ENCODE measurements at regions not wholly inside any gene's neighbourhood (a gene's known extent, or its start where the extent isn't known, plus 50 kb on each side); places are given as distances from the start of the nearest gene placed in this dataset.
"Not testable (repeated sequence)": the region's sequence is repeated elsewhere in the genome, so short reads cannot be mapped to it uniquely, and the experiment has no call there.

DNA sequence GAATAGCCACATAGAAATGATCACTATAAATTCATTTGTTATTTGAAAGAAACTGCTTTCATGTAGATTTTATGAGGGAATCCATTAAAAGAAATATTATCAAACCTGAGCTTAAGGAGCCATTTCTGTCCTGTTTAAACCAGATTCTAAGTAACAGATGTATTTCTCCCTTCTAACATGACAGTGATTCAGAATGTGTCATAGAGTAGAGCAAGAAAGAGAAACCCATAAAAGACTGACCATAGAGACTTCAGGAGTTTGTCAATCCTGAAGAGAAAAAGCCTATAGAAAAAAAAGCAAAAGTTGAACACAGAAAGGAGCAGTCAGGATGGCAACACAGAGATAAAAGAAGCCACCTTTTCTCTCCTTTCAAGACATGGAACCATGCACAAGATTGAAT lies 390.6 kb downstream of the PRIM2 start:
- not testable (repeated sequence) for ATAC-seq, H3K4me3 ChIP-seq, H3K27ac ChIP-seq, H3K4me1 ChIP-seq, H3K36me3 ChIP-seq, H3K9me3 ChIP-seq, H3K27me3 ChIP-seq

DNA sequence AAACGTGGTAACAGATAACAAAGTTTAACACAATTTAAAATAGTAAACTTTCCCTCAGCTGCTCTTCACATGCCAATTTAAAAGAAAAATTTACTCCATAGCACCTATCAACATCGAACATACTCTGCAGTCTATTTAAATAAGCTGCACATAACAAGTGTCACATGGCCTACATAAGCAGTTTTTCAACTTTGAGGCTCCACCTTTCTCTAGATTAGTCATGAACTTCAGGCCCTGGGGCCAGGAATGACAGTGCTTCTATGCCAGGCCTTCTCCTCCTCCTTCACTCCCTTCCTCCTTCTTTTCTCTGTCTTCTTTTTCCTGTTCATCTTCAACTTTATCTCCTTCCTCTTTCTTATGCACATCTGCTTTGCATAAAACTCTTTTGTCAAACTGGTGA lies 405.1 kb downstream of the PRIM2 start:
- 47 to 100% methylated on average over 1 to 2 of the region's 2 CpGs for WGBS, 2 donors (ENCODE audit: low coverage in 1 of 2)
- H3K36me3 ChIP-seq, H3K27me3 ChIP-seq, H3K27ac ChIP-seq, H3K4me3 ChIP-seq, ATAC-seq, H3K9me3 ChIP-seq, H3K4me1 ChIP-seq: not testable (repeated sequence)

DNA sequence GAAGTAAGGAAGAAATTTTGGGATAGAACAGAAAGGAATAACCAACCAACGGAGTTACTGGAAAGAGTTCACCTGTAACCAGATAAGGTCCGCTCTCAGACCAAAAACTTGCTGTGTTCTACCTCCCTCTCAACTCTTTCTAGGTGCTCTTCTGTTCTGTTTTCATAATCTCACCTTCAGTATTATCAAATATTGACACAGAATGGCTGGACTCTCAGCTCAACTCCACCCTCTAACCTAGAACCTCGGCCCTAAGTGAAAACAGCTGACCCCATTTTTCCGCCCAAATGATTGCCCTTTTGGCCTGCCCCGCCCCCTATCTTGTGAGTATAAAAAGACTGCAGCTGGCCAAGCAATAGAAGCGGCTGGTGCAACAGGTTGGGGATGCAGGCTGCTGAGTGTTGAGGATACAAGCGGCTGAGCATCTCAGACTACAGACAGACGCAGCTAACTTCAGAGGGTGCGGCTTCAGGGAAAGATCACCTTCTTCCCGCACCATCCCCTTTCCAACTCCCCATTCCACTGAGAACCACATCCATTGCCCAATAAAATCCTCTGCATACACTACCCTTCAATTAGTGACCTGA lies 406.5 kb downstream of the PRIM2 start:
- not testable (repeated sequence) for H3K36me3 ChIP-seq, H3K4me1 ChIP-seq, H3K4me3 ChIP-seq, H3K27ac ChIP-seq, ATAC-seq, H3K9me3 ChIP-seq, H3K27me3 ChIP-seq
- WGBS, 2 donors (ENCODE audit: low coverage in 1 of 2) = 80 to 85% methylated on average over 7 to 10 of the region's 10 CpGs

DNA sequence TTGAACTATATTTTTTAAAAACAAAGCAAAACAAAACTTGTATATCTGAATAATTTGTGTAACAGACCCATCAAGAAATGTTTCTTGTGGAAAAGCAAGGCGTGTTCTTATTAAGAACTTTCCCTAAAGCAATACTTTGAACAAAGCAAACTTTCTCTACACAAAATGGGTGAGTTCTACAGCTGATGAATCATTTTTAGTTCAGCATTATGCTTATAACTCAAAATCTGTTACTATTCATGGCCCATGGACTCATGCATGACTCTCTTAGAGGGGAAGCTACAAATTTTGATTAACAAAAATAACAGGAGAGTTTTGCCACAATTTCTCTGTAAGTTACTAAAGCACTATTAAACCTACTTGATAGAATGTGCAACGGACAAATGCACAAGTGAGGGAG lies 412.0 kb downstream of the PRIM2 start:
- not testable (repeated sequence) for H3K27ac ChIP-seq, H3K36me3 ChIP-seq, H3K9me3 ChIP-seq, H3K4me1 ChIP-seq, H3K27me3 ChIP-seq, ATAC-seq, H3K4me3 ChIP-seq
- 43 to 57% methylated on average over 1 of the region's 2 CpGs for WGBS, 2 donors (ENCODE audit: low coverage in 1 of 2)

DNA sequence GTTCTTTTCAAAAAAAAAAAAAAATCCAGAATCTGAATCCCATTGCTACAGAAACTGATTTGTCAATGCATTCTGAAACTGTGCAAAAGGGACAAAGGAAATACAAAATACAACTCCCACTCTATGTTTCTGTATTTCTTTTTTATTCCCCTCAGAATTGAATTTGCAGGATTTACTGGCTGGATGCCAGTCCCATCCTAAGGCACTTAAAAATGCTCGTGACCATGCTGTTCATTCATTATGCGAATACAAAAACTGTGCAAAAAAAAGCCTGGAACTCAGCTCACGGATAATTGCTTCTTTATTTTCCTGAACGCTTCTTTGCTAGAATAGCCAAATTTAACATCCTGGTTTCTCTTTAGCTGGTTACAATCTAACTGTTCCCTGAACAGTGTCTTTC lies 413.3 kb downstream of the PRIM2 start:
- H3K27ac ChIP-seq, ATAC-seq, H3K4me1 ChIP-seq, H3K36me3 ChIP-seq, H3K4me3 ChIP-seq, H3K27me3 ChIP-seq, H3K9me3 ChIP-seq: not testable (repeated sequence)
- 49 to 67% methylated on average over 3 to 4 of the region's 4 CpGs for WGBS, 2 donors (ENCODE audit: low coverage in 1 of 2)

DNA sequence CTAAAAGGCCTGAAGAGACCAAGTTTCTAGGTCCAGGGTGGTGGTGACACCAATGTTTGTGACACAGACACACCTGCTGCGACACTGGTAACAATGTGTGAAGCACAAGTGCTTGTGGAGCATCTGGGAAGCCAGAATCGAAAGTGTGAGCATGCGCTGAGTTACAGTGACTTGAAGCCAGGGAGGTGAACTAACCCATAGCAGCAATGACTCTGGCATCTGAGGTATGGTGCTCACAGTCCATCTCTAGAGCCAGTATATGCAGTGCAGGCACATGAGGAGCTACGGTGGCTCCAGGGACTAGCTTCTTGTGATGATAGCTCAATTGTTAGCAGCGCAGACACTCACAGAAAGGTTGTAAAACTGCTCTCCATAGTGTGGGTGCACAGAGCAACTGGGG lies 430.3 kb downstream of the PRIM2 start:
- not testable (repeated sequence) for H3K9me3 ChIP-seq, H3K4me3 ChIP-seq, ATAC-seq, H3K27ac ChIP-seq, H3K4me1 ChIP-seq, H3K36me3 ChIP-seq, H3K27me3 ChIP-seq
- WGBS, 2 donors (ENCODE audit: low coverage in 1 of 2) = 80% methylated on average over 1 of the region's 5 CpGs; no CpG with 5 or more reads in 1 of the 2 donors

DNA sequence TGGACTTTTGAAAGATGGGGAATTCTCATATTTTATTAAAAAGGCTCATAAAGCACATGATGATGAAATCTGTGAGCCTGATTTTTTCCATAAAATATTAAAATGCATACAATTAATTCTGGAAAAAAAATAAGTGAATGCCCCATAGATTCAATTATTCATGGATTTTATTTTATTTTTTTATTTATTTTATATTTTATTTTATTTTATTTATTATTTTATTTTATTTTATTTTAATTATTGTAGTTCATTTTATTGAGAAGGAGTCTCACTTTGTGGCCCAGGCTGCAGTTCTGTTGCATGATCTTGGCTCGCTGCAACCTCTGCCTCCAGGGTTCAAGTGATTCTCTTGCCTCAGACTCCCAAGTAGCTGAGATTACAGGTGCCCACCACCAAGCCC lies 442.4 kb downstream of the PRIM2 start:
- ATAC-seq, H3K9me3 ChIP-seq, H3K4me3 ChIP-seq, H3K27ac ChIP-seq, H3K27me3 ChIP-seq, H3K4me1 ChIP-seq, H3K36me3 ChIP-seq: not testable (repeated sequence)
- 60 to 88% methylated on average over 1 of the region's 1 CpG for WGBS, 2 donors (ENCODE audit: low coverage in 1 of 2)

DNA sequence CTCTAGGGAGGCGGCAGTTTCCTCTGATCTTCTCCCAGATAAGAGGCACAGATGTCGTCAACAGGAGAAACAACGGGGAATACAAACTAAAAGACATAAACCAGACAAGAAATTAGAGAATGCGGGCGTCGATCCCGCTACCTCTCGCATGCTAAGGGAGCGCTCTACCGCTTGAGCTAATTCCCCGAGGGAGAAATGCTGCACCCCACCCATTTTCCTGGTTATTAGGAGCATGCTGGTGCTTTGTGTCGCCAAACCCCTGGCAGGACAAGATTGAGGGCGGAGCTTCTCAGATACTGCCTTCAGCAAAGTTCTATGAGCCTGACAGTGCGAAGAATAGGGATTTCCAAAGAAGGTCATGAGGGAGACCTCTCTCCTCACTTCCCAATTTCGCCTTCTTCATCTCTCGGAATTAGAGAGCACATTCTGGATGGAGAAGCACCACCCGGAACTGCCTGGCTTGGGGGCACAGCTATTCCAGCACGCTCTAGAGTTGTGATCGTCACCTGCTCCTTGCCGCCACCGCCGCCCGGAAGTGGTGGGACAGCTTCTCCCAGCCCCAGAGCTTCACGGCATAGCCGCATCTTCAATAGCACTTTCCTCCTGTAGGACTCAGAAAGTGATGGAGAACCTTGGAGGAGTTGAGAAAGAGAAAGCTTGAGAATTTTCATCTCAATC lies 475.4 kb downstream of the PRIM2 start:
- not testable (repeated sequence) for H3K4me3 ChIP-seq, ATAC-seq, H3K4me1 ChIP-seq, H3K36me3 ChIP-seq, H3K27ac ChIP-seq, H3K9me3 ChIP-seq
- 4 to 10% methylated on average over 13 to 17 of the region's 25 CpGs for WGBS, 2 donors (ENCODE audit: low coverage in 1 of 2)
- H3K27me3 ChIP-seq = peaks cover 39% of the 10 kb centered on the region

DNA sequence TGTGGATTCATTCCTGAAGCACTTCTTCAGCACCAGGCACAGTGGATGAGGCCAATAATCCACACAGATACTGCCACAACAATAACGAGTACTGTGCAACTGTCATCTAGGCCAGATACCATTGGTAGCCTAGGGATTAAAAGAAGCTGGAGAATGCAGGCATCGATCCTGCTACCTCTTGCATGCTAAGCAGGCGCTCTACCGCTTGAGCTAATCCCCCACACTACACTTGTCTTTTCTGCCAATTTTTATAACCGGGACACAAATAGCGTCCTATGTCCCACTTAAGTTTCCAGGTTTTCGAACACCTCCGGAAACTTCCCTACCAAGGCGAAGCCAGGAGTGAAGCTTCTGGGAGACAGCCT lies 475.9 kb downstream of the PRIM2 start:
- H3K27me3 ChIP-seq = peaks cover 39% of the 10 kb centered on the region
- not testable (repeated sequence) for H3K4me1 ChIP-seq, H3K27ac ChIP-seq, H3K4me3 ChIP-seq, H3K36me3 ChIP-seq, H3K9me3 ChIP-seq, ATAC-seq
- 0 to 5% methylated on average over 2 to 9 of the region's 9 CpGs for WGBS, 2 donors (ENCODE audit: low coverage in 1 of 2)

DNA sequence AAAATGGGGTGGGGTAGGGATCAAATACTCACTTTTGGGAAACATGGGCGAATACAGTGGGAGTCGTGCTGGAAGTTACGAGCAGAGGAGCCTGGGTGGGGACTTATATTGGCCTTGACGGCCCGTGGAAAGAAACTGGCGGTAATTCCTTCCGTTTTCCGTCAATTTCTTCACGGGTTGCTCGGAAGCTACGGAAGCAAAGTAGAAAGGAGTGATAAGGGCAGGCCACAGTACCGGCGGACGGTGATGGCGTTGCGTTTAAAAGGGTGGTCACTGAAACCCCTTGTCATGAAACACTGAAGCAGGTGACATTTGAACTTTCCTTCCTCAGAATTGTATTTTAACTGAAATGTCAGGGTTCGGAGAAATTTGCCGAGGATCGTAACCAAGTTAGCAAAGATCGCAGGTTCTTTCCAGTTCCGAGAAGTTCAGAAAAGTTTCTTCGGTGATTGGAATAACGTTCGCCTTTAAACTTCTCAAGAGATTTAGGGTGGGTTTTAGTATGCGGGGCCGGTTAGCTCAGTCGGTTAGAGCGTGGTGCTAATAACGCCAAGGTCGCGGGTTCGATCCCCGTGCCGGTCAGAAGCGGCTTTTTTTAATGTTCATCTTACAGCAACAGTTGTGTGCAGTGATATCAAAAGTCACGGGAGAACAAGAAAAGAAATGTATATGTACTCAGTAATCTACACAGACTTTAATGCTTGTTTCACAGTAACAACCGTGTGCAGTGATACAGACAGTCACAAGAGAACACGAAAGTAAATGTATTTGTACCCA lies 482.5 kb downstream of the PRIM2 start:
- H3K9me3 ChIP-seq, H3K27ac ChIP-seq, H3K36me3 ChIP-seq, ATAC-seq: not testable (repeated sequence)
- WGBS, 2 donors (ENCODE audit: low coverage in 1 of 2) = 2% methylated on average over 22 to 26 of the region's 38 CpGs
- peaks cover 33% of the 10 kb centered on the region for H3K27me3 ChIP-seq
- peak overlapping the region in 1 of 2 donors; percentile 28 for H3K4me3 ChIP-seq
- peaks cover 0 to 11% (median 0%) of the 10 kb centered on the region in 3 donors for H3K4me1 ChIP-seq

DNA sequence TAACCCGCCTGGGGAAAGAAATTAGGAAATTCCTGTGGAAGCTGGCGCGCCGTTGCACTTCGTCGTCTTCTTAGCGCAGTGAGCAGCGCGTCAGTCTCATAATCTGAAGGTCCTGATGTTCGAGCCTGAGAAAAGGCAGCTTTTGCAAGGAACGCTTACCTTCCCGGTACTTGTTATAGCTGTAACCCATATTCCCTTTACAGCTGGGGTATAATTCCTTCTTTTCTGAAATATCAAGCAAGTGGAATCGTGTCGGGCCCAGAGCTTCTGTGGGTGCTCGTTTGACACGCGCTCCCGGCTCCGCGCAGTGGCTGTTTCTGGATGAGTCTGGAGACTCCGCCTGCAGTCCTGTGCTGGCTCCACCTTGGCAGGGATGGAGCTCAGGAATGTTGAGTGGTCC lies 491.2 kb downstream of the PRIM2 start:
- peaks cover 59% of the 10 kb centered on the region for H3K27me3 ChIP-seq
- H3K4me1 ChIP-seq, H3K36me3 ChIP-seq, H3K4me3 ChIP-seq, H3K27ac ChIP-seq, ATAC-seq, H3K9me3 ChIP-seq: not testable (repeated sequence)
- 0 to 4% methylated on average over 1 to 9 of the region's 21 CpGs for WGBS, 2 donors (ENCODE audit: low coverage in 1 of 2)

DNA sequence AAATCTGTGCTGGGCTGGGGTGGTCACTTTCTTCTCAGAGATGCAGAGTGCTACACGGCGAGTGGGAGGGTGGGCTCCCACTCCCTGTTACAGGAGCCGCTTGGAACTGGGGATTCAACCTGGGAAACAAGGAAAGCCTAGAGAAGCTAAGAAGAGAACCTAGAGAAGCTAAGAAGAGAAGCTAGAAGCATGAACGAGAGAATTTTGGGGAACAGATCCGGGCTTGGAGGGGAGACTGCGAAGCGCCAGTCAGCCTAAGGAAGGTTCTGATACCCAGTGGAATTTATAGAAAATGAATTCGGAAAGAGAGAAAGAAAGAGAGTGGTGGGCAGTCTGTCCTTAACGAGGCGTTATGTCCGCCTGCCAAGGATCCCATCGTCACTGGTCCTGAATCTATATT lies 492.0 kb downstream of the PRIM2 start:
- H3K36me3 ChIP-seq, H3K27ac ChIP-seq, H3K9me3 ChIP-seq, ATAC-seq, H3K4me3 ChIP-seq, H3K4me1 ChIP-seq: not testable (repeated sequence)
- WGBS, 2 donors (ENCODE audit: low coverage in 1 of 2) = 6% methylated on average over 12 of the region's 12 CpGs; no CpG with 5 or more reads in 1 of the 2 donors
- peaks cover 67% of the 10 kb centered on the region for H3K27me3 ChIP-seq

DNA sequence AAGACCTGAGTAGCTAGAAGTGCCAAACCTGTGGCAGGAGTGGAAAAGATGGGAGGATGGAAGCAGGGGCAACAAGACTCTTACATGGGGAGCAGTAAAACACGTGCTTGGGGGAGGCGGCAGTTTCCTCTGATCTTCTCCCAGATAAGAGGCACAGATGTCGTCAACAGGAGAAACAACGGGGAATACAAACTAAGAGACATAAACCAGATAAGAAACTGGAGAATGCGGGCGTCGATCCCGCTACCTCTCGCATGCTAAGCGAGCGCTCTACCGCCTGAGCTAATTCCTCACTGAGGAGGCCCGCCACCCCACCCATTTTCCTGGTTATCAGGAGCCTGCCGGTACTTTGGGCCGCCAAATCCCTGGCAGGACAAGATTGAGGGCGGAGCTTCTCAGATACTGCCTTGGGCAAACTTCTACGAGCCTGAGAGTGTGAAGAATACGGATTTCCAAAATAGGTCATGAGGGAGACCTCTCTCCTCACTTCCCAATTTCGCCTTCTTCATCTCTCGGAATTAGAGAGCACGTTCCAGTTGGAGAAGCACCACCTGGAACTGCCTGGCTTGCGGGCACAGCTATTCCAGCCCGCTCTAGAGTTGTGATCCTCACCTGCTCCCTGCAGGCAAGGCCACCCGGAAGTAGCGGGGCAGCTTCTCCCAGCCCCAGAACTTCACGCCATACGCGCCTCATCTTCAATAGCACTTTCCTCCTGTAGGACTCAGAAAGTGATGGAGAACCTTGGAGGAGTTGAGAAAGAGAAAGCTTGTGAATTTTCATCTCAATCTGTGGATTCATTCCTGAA lies 496.0 kb downstream of the PRIM2 start:
- H3K27me3 ChIP-seq = peaks cover 83% of the 10 kb centered on the region
- not testable (repeated sequence) for H3K4me1 ChIP-seq, H3K27ac ChIP-seq, ATAC-seq, H3K9me3 ChIP-seq, H3K4me3 ChIP-seq, H3K36me3 ChIP-seq
- WGBS, 2 donors (ENCODE audit: low coverage in 1 of 2) = 3 to 4% methylated on average over 13 to 19 of the region's 28 CpGs
